ENCODE measurements at regions not wholly inside any gene's neighbourhood (a gene's known extent, or its start where the extent isn't known, plus 50 kb on each side); places are given as distances from the start of the nearest gene placed in this dataset.

GRCh38 chr22:19637408-19638281 lies 76.7 kb upstream of the SEPTIN5 start:
- H3K79me2 ChIP-seq (ENCODE audit: insufficient read depth, low read length): no peaks in the 10 kb centered on the region
- H2AFZ ChIP-seq (ENCODE audit: low read length): no peak overlapping the region
- Mint-ChIP-seq H3K9me3 (no peaks in the 10 kb centered on the region; a peak in 1 of 5 replicates), H3K4me1 (peaks cover 8 to 11% of the 10 kb centered on the region in 2 experiments), H3K27me3 (ENCODE audit: low read depth) (peaks cover 22% of the 10 kb centered on the region), H3K27ac (no peak overlapping the region), H3K4me3 (no peak overlapping the region), H3K36me3 (ENCODE audit: insufficient read depth in 1 of 3, low read depth in 3 of 3) (no peaks in the 10 kb centered on the region)
- H2BK5ac ChIP-seq (ENCODE audit: insufficient read length, low read length): no peak overlapping the region
- no CpG with 5 or more reads among the region's 15 CpGs for WGBS (ENCODE audit: extremely low coverage, insufficient read length, low lambda C conversion rate)
- no peaks in the 10 kb centered on the region for H3K4me1 ChIP-seq (ENCODE audit: insufficient read depth, low read length)
- H3K23me2 ChIP-seq (ENCODE audit: insufficient read length, low read depth, low read length, poor library complexity, severe bottlenecking): no peaks in the 10 kb centered on the region
- no peak overlapping the region for H2BK12ac ChIP-seq (ENCODE audit: insufficient read length, low read depth, low read length)
- no peak overlapping the region for H3K14ac ChIP-seq (ENCODE audit: insufficient read depth, low read length)
- no peaks in the 10 kb centered on the region for H4K20me1 ChIP-seq (ENCODE audit: control insufficient read depth, insufficient read depth, insufficient read length)
- H2AK5ac ChIP-seq (ENCODE audit: insufficient read length, low read length): no peak overlapping the region
- no peak overlapping the region for H4K91ac ChIP-seq (ENCODE audit: insufficient read length, low read depth, low read length)
- H4K8ac ChIP-seq (replicated peaks; ENCODE audit: insufficient read length, low read depth, low read length): no peak overlapping the region
- H3K18ac ChIP-seq (ENCODE audit: insufficient read length, low read depth, low read length): no peak overlapping the region
- H3K27ac ChIP-seq (ENCODE audit: insufficient read length, low read depth, low read length): no peak overlapping the region
- H4K5ac ChIP-seq (ENCODE audit: insufficient read length, low read depth, low read length): no peak overlapping the region
- TF ChIP-seq CTCF (conservative IDR thresholded peaks at IDR 0.05): no peak
- no peak overlapping the region for H2BK20ac ChIP-seq (ENCODE audit: low read depth, low read length, poor library complexity, severe bottlenecking)
- H2BK120ac ChIP-seq (ENCODE audit: low read depth, low read length, poor library complexity, severe bottlenecking): no peak overlapping the region
- H3K4me2 ChIP-seq (ENCODE audit: insufficient read depth, insufficient read length, low read length): no peak overlapping the region
- no peaks in the 10 kb centered on the region for H3K9me3 ChIP-seq (ENCODE audit: control insufficient read depth, low read depth, low read length)
- no peak overlapping the region for H2BK15ac ChIP-seq (ENCODE audit: low read depth, low read length)
- H3K23ac ChIP-seq (ENCODE audit: insufficient read length, low read depth, low read length): no peak overlapping the region
- no peak overlapping the region for H3K56ac ChIP-seq (ENCODE audit: insufficient read length, low read depth, low read length)
- H3K4ac ChIP-seq (ENCODE audit: low read depth, low read length): no peak overlapping the region
- DNase-seq: peak; percentile 15
- H3K27me3 ChIP-seq (ENCODE audit: insufficient read depth, low read length): no peaks in the 10 kb centered on the region; the same call in 1 of the 2 replicates
- H3T11ph ChIP-seq (ENCODE audit: low read length): no peak overlapping the region
- H3K79me1 ChIP-seq (ENCODE audit: insufficient read depth, low read depth, low read length, poor library complexity, severe bottlenecking): no peaks in the 10 kb centered on the region
- H3K9ac ChIP-seq (ENCODE audit: extremely low read depth, insufficient read length, low read length): no peak overlapping the region

Measured in H9 (cell line).